Sigmoid colon (tissue), 4 donors: ENCODE measurements at regions not wholly inside any gene's neighbourhood (a gene's known extent, or its start where the extent isn't known, plus 50 kb on each side); places are given as distances from the start of the nearest gene placed in this dataset.
"Not testable (repeated sequence)": the region's sequence is repeated elsewhere in the genome, so short reads cannot be mapped to it uniquely, and the experiment has no call there.

Experiments used
- POLR2A ChIP-seq, 2 donors: fragments of 450-650 bp; IDR thresholded peaks; one replicate each; pipeline ENCODE4 v1.6.1; 2016; ENCODE audit warnings: antibody characterized with exemption in 2 of 2, mild to moderate bottlenecking in 2 of 2, moderate library complexity in 2 of 2
- POLR2AphosphoS5 ChIP-seq, 4 donors: sonication (generic); formaldehyde crosslinking; IDR thresholded peaks; one replicate each; pipeline ENCODE4 v1.6.1; 2017; ENCODE audit warnings: antibody characterized with exemption in 4 of 4
- TF ChIP-seq, protein P1 (sequence below), 4 experiments: fragments of 450-650 bp in 3 of 4; fragments of 200-600 bp in 1 of 4; IDR thresholded peaks; one replicate each; pipeline ENCODE4 v1.5.1; 2016 to 2019; ENCODE audit warnings: antibody characterized with exemption in 4 of 4, mild to moderate bottlenecking in 3 of 4, moderate library complexity in 2 of 4

GRCh38 chr1:144067042-144067441, 95.3 kb upstream of the FAM72C start:
- TF ChIP-seq, protein P1, sequence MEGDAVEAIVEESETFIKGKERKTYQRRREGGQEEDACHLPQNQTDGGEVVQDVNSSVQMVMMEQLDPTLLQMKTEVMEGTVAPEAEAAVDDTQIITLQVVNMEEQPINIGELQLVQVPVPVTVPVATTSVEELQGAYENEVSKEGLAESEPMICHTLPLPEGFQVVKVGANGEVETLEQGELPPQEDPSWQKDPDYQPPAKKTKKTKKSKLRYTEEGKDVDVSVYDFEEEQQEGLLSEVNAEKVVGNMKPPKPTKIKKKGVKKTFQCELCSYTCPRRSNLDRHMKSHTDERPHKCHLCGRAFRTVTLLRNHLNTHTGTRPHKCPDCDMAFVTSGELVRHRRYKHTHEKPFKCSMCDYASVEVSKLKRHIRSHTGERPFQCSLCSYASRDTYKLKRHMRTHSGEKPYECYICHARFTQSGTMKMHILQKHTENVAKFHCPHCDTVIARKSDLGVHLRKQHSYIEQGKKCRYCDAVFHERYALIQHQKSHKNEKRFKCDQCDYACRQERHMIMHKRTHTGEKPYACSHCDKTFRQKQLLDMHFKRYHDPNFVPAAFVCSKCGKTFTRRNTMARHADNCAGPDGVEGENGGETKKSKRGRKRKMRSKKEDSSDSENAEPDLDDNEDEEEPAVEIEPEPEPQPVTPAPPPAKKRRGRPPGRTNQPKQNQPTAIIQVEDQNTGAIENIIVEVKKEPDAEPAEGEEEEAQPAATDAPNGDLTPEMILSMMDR (IDR thresholded peaks at IDR 0.05) = not testable (repeated sequence)
- TF ChIP-seq POLR2AphosphoS5, POLR2A (IDR thresholded peaks at IDR 0.05): not testable (repeated sequence)
